ENCODE measurements at regions not wholly inside any gene's neighbourhood (a gene's known extent, or its start where the extent isn't known, plus 50 kb on each side); places are given as distances from the start of the nearest gene placed in this dataset.

DNA sequence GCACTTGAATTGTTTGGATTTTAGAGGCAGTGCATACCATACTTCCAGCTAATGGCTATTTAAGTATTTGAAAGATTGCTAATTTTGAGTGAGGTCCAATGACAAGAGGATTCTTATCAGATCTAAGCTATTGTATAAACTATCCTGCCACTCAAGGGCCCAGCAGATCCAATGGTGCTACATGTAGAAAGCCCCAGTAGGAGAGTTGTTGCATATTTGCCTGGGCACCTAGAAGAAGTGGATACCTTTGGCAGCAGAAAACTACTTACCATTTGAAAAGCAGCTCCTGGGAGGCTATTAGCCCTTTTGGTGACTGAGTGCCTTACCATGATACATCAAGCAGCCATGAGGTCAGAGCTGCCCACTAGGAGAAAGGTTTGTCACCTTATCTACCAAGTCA is 447.3 kb downstream of the C4orf33 start:
- H3K4me3 ChIP-seq (replicated peaks; ENCODE audit: low read depth, low read length): no peak overlapping the region
- TF ChIP-seq, protein P1, sequence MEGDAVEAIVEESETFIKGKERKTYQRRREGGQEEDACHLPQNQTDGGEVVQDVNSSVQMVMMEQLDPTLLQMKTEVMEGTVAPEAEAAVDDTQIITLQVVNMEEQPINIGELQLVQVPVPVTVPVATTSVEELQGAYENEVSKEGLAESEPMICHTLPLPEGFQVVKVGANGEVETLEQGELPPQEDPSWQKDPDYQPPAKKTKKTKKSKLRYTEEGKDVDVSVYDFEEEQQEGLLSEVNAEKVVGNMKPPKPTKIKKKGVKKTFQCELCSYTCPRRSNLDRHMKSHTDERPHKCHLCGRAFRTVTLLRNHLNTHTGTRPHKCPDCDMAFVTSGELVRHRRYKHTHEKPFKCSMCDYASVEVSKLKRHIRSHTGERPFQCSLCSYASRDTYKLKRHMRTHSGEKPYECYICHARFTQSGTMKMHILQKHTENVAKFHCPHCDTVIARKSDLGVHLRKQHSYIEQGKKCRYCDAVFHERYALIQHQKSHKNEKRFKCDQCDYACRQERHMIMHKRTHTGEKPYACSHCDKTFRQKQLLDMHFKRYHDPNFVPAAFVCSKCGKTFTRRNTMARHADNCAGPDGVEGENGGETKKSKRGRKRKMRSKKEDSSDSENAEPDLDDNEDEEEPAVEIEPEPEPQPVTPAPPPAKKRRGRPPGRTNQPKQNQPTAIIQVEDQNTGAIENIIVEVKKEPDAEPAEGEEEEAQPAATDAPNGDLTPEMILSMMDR (IDR thresholded peaks at IDR 0.05; ENCODE audit: low read length, missing control alignments): no peak
- no peak for DNase-seq (ENCODE audit: low read depth)

GRCh38 chr4:129545599-129546278 is 449.8 kb downstream of the C4orf33 start:
- DNase-seq (ENCODE audit: low read depth): peak; percentile 99
- TF ChIP-seq, protein P1 (IDR thresholded peaks at IDR 0.05; ENCODE audit: low read length, missing control alignments): no peak
- H3K4me3 ChIP-seq (replicated peaks; ENCODE audit: low read depth, low read length): no peak overlapping the region

GRCh38 chr4:129546531-129546930 is 450.6 kb downstream of the C4orf33 start:
- TF ChIP-seq, protein P1 (IDR thresholded peaks at IDR 0.05; ENCODE audit: low read length, missing control alignments): no peak
- H3K4me3 ChIP-seq (replicated peaks; ENCODE audit: low read depth, low read length): no peak overlapping the region
- DNase-seq (ENCODE audit: low read depth): peak; percentile 16

GRCh38 chr4:129550281-129550785 is 454.4 kb downstream of the C4orf33 start:
- TF ChIP-seq, protein P1 (IDR thresholded peaks at IDR 0.05; ENCODE audit: low read length, missing control alignments): no peak
- H3K4me3 ChIP-seq (replicated peaks; ENCODE audit: low read depth, low read length): no peak overlapping the region
- DNase-seq (ENCODE audit: low read depth): peak; percentile 63

DNA sequence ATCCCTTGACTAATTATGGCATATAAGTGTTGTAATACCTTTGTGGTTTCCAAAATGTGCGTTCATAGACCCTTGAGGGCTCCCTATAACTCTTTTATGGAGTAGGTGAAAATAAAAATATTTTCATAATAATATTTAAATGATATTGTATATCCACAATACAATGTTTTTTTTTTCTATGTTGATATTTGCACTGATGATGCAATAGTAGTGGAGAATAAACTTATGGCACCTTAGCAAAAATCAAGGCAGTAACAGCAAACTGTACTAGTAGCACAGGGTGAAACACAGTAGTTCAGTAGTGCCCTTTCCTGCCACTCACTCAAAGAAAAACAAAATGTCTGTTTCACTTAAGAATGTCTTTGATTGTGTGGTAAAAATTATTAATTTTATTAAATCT is 465.3 kb downstream of the C4orf33 start:
- TF ChIP-seq, protein P1 (IDR thresholded peaks at IDR 0.05; ENCODE audit: low read length, missing control alignments): no peak
- no peak overlapping the region for H3K4me3 ChIP-seq (replicated peaks; ENCODE audit: low read depth, low read length)
- no peak for DNase-seq (ENCODE audit: low read depth)

DNA sequence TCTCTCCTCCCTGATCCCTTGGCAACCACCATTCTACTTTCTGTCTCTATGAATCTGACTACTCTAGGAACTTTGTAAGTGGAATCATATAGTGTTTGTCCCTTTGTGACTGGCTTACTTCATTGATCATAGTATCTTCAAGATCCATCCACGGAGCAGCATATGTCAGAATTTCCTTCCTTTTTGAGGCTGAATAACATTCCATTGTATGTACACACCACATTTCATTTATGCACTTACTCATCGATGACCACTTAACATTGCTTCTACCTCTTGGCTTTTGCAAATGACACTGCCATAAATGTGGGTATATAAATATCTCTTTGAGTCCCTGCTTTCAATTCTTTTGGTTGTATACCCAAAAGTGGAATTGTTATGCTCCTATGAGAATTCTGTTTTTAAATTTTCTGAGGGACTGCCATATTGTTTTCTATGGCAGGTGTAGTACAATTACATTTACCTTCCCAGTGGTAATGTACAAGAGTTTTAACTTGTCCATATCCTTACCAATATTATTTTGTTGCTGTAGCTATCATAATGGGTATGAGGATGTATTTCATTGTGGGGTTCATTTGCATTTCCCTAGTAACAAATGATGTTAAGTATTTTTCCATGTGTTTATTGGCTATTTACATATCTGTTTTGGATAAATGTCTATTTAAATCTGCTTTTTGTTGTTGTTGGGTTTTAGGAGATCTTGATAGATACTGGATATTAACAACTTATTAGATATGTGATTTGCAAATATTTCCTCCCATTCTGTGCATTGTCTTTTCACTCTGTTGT is 466.1 kb downstream of the C4orf33 start:
- no peak overlapping the region for H3K4me3 ChIP-seq (replicated peaks; ENCODE audit: low read depth, low read length)
- DNase-seq (ENCODE audit: low read depth): peak; percentile 64
- TF ChIP-seq, protein P1 (IDR thresholded peaks at IDR 0.05; ENCODE audit: low read length, missing control alignments): no peak
